HuH-7.5 (cell line): ENCODE measurements at regions not wholly inside any gene's neighbourhood (a gene's known extent, or its start where the extent isn't known, plus 50 kb on each side); places are given as distances from the start of the nearest gene placed in this dataset.

Experiments
- DNase-seq: peaks from one replicate; pipeline ENCODE4 v3.0.0; 2011; ENCODE audit warnings: low spot score

DNA sequence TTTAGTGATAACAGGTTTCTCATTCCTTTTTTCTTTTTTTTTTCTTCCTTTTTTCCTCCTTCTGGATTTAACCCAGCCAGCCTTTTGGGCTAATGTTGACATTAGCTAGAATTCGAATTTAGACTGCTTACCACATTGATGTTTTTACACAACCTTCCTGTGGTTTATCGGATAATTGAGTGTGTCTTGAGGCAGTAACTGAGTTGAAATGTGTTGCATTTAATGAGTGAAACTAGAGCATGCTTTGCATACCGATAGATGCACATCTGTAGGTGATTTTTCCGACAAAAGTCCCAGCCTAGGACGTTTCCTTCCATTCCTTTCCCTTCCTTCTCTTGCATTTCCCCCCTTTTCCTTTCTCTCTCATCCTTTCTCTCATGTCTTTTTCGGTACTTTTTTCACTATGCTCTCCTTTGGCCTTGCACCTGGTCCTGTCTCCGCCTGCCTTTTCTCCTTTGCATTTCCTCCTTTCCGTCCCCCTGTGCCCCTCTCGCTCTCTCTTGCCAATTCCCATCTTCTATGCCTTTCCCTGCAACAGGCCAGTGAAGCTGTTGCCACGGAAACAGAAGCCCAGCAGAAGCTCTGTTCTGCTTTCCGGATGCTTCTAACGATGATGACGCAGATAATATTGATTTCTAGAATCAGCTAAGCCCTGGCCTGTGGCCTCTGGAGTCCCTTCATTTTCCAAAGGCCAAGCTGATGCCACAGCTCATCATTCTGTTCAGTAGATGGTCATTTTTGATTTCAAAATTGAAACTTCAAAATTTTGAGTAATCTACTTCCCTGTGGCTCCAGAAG is 76.1 kb downstream of the SLC25A47 start:
- no peak for DNase-seq

DNA sequence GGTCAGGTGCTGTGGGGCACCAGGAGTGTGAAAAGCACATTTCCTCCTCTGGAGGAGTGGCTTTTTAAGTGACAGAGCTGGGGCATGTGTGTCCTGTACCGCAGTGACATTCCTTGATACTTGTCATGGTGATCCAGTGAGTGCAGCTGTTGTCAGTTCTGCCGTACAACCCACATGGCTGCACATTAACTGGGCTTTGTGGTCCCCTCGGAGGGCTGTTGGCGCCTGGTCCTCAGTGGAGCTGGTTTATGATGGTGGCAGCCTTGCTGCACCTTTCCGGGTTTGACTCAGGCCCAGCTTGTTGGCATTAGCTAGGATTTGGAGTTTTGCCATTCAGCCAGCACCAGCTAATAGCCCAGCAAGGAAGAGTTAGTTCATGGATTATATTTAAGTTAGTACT is 77.0 kb downstream of the SLC25A47 start:
- DNase-seq = no peak

DNA sequence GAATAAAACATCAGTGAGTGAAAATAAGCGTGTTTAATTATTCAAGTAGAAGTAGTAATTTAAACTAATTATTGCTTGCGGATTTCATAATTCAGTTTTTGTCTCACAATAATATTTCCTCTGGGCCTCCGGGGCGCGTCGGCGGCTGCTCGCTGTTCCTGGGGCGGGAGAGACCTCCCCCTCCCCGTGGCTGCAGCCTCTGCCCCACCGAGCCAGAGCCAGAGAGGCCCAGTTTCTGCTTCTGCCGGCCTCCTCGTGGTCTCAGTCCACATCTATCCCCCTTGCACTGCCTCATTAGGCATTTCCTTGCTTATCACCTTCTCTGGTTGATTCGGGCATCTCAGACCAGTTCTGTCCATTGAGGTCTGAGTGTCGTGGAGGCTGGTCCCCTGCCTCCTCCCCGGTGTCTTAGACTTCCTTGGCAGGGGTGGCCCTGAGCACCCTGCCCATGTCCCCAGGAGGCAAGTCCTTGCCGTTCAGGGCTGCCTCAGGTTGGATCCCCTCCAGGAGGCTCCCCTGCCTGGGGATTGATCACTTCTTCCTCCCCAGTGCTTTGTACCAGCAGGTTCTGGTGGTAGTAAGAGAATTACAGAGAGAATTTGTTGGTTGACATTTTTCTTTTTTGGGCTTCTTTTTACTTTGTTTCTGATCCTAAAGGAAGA is 78.0 kb downstream of the SLC25A47 start:
- DNase-seq = no peak

DNA sequence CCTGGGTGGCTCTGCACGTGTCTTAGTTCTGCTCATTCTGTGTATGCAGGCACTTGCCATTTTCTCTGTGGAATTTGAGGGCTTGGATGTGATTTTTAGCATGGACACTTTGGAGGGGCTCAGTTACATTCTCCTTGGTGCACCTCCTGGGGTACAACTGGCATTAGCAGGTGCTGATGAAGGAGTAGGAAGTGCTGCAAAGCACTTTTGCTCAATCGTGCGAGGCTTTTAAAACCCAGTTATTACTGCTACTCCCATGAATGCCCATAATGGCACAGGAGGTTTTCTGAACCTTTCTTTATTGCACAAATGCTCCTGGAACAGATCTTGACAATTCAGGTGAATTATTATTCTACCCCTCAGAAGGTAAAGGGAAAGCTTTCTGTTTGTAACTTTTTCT is 78.7 kb downstream of the SLC25A47 start:
- DNase-seq = no peak

DNA sequence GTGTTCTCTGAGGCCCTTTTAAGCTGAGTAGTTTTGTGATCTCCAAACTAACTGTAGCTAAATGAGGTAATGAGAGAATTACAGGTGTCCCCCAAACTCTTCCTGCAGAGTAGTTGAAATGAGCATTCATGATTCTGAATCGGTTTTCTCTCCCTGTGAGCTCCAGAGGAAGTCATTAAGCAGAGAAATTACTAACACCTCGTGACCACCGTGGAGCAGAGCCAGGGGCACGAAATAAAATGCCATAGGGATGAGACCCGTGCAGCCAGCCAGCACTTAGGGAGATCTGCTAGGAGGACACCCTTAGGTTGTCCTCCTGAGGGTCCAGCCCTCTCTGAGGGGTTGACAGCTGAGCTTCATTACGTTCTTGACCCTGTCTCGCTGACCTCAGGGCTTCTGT is 79.5 kb downstream of the SLC25A47 start:
- DNase-seq = no peak

DNA sequence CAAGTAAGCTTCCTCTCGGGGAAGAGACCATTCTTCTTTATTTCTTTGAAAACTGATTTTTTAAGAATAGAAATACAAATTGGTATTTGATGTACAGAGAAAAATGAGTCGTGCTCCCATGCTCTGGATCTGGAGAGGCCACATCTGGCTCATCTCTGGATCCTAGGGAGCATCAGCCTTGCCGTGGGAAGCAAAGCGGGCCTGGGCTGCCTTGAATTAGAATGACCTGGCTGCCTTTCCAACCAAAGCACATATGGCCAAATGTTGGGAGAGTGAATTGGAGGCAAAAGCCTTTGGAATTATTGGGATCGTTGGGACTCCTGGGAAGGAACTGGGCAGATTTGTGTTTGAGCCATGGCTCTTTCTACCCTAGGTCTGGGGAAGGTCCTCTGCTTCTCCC is 80.0 kb downstream of the SLC25A47 start:
- no peak for DNase-seq

DNA sequence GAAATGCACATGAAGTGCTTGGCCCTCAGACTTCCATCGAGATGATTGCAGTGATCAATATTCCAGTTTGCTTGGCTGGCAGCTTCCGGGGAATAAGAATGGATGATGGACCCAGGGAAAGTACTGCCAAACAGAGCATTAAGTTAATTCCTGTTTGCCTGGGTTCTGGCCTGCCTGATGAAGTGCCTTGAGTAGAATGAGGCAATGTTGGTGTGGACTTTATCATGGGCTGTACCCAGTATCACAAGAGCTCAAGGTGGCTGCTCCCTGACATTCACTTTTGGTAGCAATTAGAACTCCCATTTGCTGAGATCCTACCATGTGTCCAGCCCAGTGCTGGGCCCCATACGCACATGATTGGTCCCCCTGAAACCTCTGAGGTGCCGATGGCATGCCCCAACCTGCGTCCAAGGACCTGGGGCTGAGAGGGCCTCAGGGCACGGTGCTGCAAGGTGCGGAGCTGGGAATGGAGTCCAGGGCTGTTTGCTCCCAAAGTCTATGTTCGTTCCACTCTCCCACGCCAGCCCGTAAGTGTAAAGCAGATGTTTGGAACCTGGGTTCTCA is 80.7 kb downstream of the SLC25A47 start:
- no peak for DNase-seq

DNA sequence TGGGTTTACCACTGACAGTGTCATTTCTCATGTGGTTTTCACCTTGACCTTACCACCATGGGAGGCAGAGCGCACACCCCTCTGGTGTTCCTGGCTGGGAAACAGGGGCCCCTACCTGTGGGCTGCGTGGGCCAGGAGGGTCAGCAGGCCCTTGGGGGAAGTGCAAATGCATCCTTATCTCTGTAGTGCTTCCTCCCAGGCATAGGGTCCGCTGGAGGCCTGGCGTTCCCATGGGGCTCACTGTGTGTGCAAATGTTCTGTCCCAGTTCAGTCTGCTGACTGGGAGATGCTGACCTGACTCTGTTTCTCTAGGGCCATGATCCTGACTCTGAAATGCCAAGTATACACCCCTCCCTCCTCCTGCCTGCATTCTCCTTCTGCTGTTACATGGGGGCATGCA is 81.3 kb downstream of the SLC25A47 start:
- DNase-seq = no peak

DNA sequence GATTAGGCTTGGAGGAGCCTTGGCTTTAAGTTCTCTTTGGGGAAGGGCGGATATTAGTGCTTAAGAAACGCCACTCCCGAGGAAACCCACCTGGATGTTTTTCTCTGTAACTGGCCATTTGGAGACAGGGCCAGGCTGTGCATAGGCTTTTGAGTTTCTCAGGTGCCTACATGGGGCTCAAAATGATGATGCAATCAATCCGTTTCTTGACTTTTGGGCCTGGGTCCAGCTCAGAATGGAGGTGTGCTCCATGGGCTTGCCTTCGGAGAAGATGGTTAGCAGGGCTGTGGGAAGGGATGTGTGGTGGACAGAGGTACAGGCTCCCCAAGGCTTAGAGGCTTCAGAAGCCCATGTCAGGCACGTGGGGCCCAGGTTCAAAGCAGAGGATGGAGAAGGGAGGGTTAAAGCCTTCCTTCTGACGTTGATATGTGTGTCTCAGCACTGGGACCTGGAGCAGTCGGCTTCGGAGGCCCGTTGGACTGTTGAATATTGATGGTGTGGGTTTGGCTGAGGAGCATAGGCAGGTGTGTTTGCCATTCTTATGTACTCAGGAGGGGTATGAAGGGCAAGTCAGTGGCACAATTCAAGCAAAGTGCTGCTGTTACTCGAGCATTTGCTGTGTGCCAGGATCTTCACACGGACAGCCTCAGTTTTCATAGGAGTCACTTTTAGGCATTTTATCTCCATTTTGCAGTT is 82.8 kb downstream of the SLC25A47 start:
- no peak for DNase-seq

DNA sequence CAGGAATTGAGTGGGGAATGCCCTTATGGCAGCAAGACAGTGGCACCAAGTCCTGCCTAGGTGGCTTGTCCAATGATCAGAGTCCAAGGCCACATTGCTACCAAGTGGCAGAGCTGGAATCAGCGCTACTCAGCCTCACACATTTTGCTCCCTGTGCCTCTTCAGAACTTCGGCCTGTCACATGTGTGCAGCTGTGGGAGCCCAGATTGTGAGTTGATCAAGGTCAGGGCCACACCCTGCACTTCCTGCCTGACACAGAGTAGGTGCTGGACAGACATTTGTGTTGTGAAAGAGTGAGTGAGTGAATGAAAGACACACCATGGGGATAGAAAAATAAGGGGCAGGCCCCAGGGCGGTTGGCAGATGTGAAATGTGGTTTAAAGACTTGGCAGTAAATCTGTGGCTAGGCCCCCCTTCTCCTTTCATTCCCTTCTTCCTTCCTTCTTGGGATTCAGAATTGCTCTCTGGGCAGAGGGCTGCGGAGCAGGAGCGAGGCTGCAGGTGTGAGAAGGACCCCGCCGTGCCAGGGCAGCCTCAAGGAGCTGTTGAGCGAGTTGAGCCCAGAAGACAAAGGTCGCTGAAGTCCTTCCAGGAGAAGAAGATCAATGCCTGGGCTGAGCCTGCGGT is 83.5 kb downstream of the SLC25A47 start:
- no peak for DNase-seq

DNA sequence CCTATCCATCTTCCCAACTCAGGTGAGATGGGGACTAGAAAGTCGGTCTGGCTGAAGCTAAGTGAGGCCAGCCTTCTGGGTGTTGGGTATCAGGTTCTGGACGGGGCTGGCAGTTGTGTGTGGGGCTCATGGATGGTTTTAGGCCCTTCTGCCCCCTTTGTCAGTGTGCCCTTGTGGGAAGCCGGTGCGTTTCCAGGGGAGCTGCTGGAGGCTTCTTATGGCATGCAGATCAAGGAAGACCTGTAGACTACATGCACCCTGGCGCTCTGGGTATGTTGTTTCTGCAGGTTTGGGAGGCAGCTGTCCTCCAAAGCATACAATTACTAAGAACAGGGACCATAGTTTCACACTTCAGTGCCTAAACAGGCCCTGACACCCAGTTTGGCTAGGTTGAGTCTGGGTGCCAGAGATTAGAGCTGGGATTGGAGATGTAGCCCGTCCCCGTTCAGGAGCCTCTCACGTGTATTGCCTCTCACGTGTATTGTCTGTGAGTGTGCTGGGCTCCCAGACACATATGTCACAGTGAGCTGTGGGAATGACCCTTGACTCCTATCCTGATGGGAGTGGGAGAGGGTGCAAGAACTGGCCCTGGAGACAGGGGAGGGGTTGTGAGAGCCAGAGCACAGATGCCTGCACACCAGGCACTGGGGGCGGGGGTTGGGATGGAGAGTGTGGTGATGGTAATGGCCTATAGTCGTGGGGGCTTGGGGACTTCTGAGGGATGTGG is 84.4 kb downstream of the SLC25A47 start:
- DNase-seq = no peak

DNA sequence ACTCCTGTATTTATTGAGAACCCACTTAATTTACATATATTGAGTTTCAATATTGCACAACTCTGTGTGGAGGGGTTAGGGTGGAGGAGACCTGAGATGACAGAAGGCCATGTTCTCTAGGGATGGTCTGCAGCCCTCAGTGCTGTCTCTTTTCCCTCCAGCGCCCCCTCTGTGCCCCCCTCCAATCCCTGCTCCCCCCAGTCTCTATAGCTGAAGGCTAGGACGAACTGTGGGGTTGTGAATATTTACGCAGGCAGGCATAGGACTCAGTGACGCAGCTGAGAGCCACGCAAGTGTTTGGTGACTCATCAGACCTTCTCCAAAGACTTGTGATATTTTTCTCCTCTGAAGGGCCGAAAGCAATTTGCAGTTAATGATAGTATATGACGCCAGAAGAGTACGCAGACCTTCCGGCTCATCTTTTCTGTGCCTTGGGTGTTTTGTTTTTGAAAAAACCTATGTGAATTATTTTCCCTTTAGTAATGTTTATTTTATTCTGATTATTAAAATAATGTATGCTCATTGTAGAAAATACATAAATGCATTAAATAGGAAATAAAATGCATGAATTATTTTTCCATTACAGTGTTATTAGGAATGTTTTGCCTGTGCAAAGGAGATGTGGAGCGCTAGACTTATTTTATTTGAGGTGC is 85.3 kb downstream of the SLC25A47 start:
- no peak for DNase-seq

DNA sequence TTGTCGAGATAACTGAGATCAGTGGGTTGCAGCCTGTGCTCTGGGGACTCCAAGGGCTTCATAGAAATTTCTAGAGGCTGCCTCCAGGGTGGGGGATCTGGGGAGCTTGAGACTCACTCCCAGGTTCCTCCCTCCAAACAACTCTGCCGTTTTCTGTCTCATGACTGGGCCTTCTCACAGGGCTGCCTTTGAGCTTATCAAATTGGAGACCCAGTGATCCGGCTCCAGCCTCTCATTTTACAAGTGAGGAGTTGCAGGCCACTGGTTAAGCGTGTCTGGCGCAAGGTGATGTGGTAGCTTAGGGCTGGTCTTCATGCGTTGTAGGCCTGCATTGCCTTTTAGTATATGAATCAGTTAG is 85.8 kb downstream of the SLC25A47 start:
- no peak for DNase-seq

DNA sequence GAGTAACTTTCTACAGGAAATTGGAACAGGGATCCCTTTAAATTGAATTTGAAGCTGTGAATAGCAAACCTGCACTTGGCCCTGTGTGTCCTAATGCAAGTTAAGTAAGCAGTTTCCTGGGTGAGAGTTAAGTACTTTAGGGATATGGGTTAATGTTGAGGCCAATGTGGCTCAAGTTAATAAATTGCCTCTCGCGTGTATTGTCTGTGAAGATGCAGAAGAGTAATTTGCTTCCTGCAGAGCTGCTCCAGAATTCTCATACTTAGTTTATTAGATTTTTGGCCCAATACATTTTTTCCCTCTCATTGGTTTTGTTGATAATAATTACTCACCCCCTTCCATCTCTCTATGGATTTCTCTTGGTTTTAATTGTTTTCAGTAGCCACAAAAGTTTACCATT is 86.5 kb downstream of the SLC25A47 start:
- DNase-seq = no peak

DNA sequence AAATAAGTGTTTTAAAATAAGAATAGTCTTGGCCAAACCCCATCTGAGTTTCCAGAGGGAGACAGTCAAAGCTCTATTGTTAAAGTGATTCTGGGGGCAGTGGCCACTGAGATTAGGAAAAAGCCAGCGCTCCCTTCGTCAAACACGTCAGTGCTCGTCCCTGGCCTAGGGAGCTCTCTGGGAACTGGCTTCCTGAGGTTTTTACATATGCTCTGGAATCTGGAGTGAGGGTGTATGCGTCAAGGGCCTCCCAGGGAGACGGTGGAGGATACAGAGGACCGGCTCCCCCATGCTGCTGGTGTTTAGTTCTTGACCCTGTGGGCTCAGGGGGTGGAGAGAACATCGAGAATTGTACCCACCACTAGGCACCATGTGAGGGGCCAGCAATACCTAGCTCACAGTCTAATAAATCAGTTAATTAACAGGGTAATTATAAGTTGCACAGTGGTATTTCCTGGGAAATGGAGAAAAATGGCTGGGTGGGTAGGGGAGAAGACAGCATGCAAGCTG is 87.0 kb downstream of the SLC25A47 start:
- no peak for DNase-seq

DNA sequence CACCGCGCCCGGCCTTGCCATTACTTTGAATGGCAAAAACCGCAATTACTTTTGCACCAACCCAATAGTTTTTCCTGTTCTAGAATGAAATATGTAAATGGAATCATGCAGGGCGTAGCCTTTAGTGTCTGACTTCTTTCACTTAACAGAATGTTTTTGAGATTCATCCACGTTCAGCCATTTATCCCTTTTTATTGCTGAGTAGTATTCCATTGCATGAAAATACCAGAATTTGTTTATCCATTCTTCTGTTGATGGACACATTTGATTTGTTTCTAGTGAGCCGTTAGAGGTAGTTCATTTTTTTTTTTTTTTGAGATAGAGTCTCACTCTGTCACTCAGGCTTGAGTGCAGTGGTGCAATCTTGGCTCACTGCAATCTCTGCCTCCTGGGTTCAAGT is 90.6 kb downstream of the SLC25A47 start:
- DNase-seq = no peak

DNA sequence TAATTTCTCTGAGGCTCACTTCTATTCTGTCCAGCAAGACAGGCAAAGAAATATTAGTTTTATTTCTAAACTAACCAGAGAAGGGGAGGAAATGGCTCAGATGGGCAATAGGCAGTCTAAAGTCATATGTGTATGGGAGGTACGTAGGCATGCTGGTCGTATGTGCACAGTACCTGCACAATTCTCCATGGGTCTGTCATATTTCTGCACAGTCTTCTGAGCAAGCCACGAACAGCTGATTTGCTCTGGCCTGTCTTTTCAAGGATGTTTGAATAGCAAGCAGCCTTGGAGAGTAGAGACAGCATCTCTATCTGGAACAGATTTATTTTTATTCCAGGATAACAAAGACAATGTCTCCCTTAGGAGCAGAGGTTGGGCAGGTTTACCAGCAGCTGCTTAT is 92.1 kb downstream of the SLC25A47 start:
- DNase-seq = no peak

DNA sequence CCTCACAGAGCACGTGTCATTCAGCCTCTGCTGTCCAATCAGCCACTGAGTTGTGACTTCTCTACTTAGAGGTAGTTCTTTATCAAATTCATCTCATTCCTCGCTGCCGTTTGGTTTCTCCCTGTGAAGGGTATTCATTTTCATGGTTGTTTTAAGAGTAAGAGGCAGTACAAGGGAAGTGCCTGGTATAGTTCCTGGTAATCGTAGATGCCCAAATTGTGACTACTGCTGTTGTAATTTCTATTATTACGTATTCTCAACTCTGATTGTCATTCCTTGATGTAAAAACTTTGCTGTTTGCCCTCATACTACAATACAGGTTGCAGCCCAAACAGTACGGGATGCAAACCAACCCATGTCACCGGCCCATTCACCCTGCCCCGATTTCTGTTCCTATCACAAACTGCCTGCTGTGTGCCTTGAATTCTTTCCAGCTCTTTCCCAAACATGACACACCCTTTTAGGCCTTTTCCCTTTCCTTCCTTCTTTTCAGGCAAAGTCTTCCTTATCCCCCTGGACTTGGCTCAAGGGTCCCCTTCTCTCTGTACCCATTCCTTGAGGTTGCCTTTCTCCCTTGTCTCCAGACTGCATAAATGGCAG is 93.0 kb downstream of the SLC25A47 start:
- DNase-seq = no peak

DNA sequence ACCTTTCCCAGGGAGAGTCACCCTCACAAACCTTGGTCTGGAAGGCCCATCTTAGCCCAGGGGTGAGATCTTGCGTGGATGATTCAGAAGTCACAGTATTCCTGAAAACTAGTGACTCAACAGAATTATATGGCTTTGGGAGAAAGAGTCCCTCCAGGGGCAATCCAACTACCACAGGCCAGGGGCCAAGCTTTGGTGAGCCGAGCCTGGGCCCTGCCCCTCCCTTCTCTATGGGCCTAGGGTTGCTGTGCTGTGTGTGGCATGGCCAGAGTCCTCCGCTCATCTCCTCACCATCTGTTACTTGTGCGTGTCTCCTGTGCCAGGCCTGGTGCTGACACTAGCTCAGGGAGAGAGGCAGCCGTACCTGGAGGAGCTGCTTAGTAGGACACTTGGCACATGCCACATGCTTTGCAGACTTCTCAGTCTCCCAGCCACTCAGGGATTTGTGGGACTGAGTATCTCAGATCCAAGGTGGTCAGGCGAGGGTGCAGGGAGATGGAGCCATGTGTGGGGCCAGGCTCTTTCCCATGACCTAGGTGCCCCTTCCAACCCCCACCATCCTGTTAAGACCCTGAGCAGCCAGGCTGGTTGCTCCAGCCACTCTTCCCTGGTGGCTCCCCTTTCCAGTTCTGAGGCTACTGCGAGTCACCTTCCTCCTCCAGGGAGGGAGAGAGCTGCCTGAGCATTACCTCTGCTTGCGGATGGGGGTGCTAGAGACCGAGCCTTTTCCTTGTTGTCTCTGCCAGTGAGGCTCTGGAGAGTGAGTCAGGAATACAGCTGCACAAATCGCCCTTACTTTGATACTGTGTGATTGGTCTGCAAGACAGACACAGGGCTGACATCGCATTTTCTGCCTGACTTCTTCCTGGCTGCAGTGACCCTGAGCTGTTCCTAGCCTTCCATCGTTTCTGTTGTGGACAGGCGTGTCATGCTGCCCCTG is 94.1 kb downstream of the SLC25A47 start:
- peak; percentile 47 for DNase-seq

DNA sequence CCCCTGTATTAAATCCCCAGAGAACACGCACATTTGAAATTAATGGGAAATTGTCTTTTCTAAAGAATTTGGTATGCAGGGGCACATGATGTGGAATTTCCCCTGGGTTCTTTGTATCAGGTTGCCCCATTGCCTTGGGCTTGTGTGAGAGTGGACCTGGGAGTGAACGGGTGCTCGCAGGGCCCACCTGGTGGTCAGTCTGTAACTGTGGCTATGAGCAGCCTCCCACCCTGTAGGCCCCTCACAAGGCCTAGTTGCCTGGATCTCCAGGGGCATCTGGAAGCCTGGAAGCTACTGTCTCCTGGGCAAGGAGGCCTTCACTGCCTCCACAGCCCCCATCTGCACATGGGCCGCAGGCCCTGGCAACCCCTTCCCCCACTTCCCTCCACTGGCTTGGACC is 96.7 kb downstream of the SLC25A47 start:
- DNase-seq = no peak
